Heart left ventricle (tissue), 16 donors: ENCODE measurements at regions not wholly inside any gene's neighbourhood (a gene's known extent, or its start where the extent isn't known, plus 50 kb on each side); places are given as distances from the start of the nearest gene placed in this dataset.

Source experiments
- ATAC-seq, 4 donors: fragments of 200-7000 bp; cut with Tn5 transposase; one replicate each; pipeline ENCODE4 v1.9.1; 2020 to 2022; ENCODE audit warnings: moderate library complexity in 4 of 4, mild to moderate bottlenecking in 3 of 4, moderate number of reproducible peaks in 1 of 4
- DNase-seq, 5 donors: peaks; one replicate each; pipeline ENCODE4 v3.0.0-alpha.2; 2020
- H3K27ac ChIP-seq, 12 donors: fragments of 200-600 bp; sonication (generic) in 4 of 12; one replicate each; pipeline versions ENCODE4 v1.5.0 to v1.8.0; 2016 to 2022; ENCODE audit warnings: mild to moderate bottlenecking in 2 of 12
- H3K27me3 ChIP-seq, 9 donors: fragments of 200-600 bp; sonication (generic) in 2 of 9; one replicate each; pipeline versions ENCODE4 v1.5.1 to v1.8.0; 2016 to 2022; ENCODE audit warnings: mild to moderate bottlenecking in 3 of 9
- H3K36me3 ChIP-seq, 9 donors: fragments of 200-600 bp; sonication (generic) in 2 of 9; one replicate each; pipeline versions ENCODE4 v1.5.0 to v1.8.0; 2018 to 2022; ENCODE audit warnings: mild to moderate bottlenecking in 2 of 9
- H3K4me1 ChIP-seq, 12 donors: fragments of 200-600 bp; sonication (generic) in 4 of 12; one replicate each; pipeline versions ENCODE4 v1.5.0 to v1.8.0; 2016 to 2022; ENCODE audit warnings: mild to moderate bottlenecking in 3 of 12
- H3K4me3 ChIP-seq, 12 donors: fragments of 200-600 bp; sonication (generic) in 4 of 12; one replicate each; pipeline versions ENCODE4 v1.5.0 to v1.8.0; 2017 to 2022; ENCODE audit warnings: mild to moderate bottlenecking in 9 of 12, moderate library complexity in 4 of 12
- H3K9me3 ChIP-seq, 12 donors: fragments of 200-600 bp; sonication (generic) in 4 of 12; one replicate each; pipeline versions ENCODE4 v1.5.0 to v1.8.0; 2016 to 2022; ENCODE audit warnings: mild to moderate bottlenecking in 1 of 12
- CTCF ChIP-seq, 12 donors: fragments of 200-600 bp; sonication (generic) in 4 of 12; IDR thresholded peaks; one replicate each; pipeline versions ENCODE4 v1.5.0 to v1.8.0; 2018 to 2022; ENCODE audit warnings: antibody characterized with exemption in 12 of 12, mild to moderate bottlenecking in 5 of 12
- POLR2A ChIP-seq, 2 donors: fragments of 450-650 bp; IDR thresholded peaks; one replicate each; pipeline ENCODE4 v1.6.1; 2017; ENCODE audit warnings: antibody characterized with exemption in 2 of 2, mild to moderate bottlenecking in 2 of 2, moderate library complexity in 2 of 2
- WGBS, 4 donors: extraction: QIAGEN DNeasy Blood & Tissue Kit in 2 of 4; methylation state at CpG; one replicate each; pipeline versions ENCODE4 v1.1.5 to v1.1.7; 2013 to 2018; 5-methylcytosine and 5-hydroxymethylcytosine counted together
- intact Hi-C, 10 donors: fragments of 100-400 bp; cut with DNase I; formaldehyde crosslinking; loops; one replicate each; pipeline versions ENCODE4 v1.11.1 to v1.14.2; 2022
- donor health status: ischemic (EF 13 %, LVEDD 7.1; RV severe dilation, severe dysfunction).
- donor health status: healthy with polysubstance abuse.
- donor health status: DM: no; HTN: yes; CAD: no.
- donor health status: DM: no; HTN: no; CAD: no.
- donor health status: ischemic (EF 25% LVEDD 6.9; RV normal size, moderate dysfunction).
- donor health status: ischemic (EF 25% LVEDD 5.7; RV mildly dilated, moderate dysfunction).
- donor health status: healthy.
- donor health status: DM: yes; HTN: yes; CAD: no.
- donor health status: ischemic (EF 35%, LVEDD 5.7; RV mildly dilated, moderate dysfunction).
- donor health status: nonischemic (EF 11% LVEDD 7.7; RV severe dilation, severe dysfunction).
- donor health status: DM: yes; HTN: yes; CAD: no.
- donor health status: PGD.
- donor health status: ischemic (EF 29% LVEDD 5.4; RV normal size, mild dysfunction).
- donor health status: nonischemic (EF 23%, LVEDD 6.1; RV moderate dilation, normal function).

GRCh38 chrX:57741107-57741506 is 61.0 kb upstream of the NLRP2B start:
- DNase-seq = no peak
- no peaks in the 10 kb centered on the region for H3K4me1 ChIP-seq
- WGBS, 4 donors = 50 to 74% (median 69%) methylated on average over 2 of the region's 2 CpGs
- no peak overlapping the region for H3K27ac ChIP-seq
- ATAC-seq = no peak
- H3K9me3 ChIP-seq = no peaks in the 10 kb centered on the region
- no peak overlapping the region for H3K4me3 ChIP-seq
- H3K36me3 ChIP-seq = no peaks in the 10 kb centered on the region
- peaks cover 0 to 19% (median 0%) of the 10 kb centered on the region in 9 donors for H3K27me3 ChIP-seq
- intact Hi-C loops = no loop called here
- no peak for TF ChIP-seq POLR2A (IDR thresholded peaks at IDR 0.05)
- TF ChIP-seq CTCF (IDR thresholded peaks at IDR 0.05) = no peak

GRCh38 chrX:57737881-57738280 is 57.8 kb upstream of the NLRP2B start:
- no peak overlapping the region for H3K4me3 ChIP-seq
- ATAC-seq (no peak), DNase-seq (no peak)
- peaks cover 0 to 20% (median 0%) of the 10 kb centered on the region in 9 donors for H3K27me3 ChIP-seq
- intact Hi-C loops = no loop called here
- no peak overlapping the region for H3K27ac ChIP-seq
- H3K9me3 ChIP-seq = no peaks in the 10 kb centered on the region
- H3K4me1 ChIP-seq = no peaks in the 10 kb centered on the region
- H3K36me3 ChIP-seq = no peaks in the 10 kb centered on the region
- TF ChIP-seq CTCF (IDR thresholded peaks at IDR 0.05) (no peak), POLR2A (IDR thresholded peaks at IDR 0.05) (no peak)
